Spleen (tissue), 11 donors: ENCODE measurements at regions not wholly inside any gene's neighbourhood (a gene's known extent, or its start where the extent isn't known, plus 50 kb on each side); places are given as distances from the start of the nearest gene placed in this dataset.
A peak's percentile ranks its signal among the peaks of the same experiment; 100 is the strongest.

Experiments used
- DNase-seq: peaks from one replicate; pipeline ENCODE4 v3.0.0-alpha.2; 2020
- H3K27ac ChIP-seq, 8 donors: fragments of 200-600 bp; sonication (generic) in 7 of 8; 1 replicate in 4 of 8; 2 replicates in 4 of 8; pipeline versions ENCODE4 v1.5.0 to v1.8.0; 2016 to 2021; ENCODE audit warnings: inconsistent platforms in 4 of 8, mild to moderate bottlenecking in 4 of 8, moderate library complexity in 1 of 8
- H3K27me3 ChIP-seq, 7 donors: fragments of 200-600 bp; sonication (generic) in 6 of 7; replicated peaks in 1 of 7; 1 replicate in 4 of 7; 2 replicates in 3 of 7; pipeline versions ENCODE4 v1.5.0 to v1.8.0; 2016 to 2021; ENCODE audit warnings: inconsistent platforms in 3 of 7, mild to moderate bottlenecking in 1 of 7
- H3K36me3 ChIP-seq, 6 donors: fragments of 200-600 bp; sonication (generic) in 5 of 6; 1 replicate in 4 of 6; 2 replicates in 2 of 6; pipeline versions ENCODE4 v1.5.0 to v1.8.0; 2016 to 2021; ENCODE audit warnings: inconsistent platforms in 2 of 6
- H3K4me1 ChIP-seq, 6 donors: fragments of 200-600 bp; sonication (generic) in 5 of 6; 1 replicate in 3 of 6; 2 replicates in 3 of 6; pipeline versions ENCODE4 v1.5.0 to v1.8.0; 2016 to 2021; ENCODE audit warnings: inconsistent platforms in 3 of 6
- H3K4me3 ChIP-seq, 8 donors: fragments of 200-600 bp; sonication (generic) in 7 of 8; 1 replicate in 4 of 8; 2 replicates in 4 of 8; pipeline versions ENCODE4 v1.5.0 to v1.8.0; 2016 to 2021; ENCODE audit warnings: inconsistent platforms in 4 of 8, mild to moderate bottlenecking in 4 of 8, moderate library complexity in 2 of 8
- H3K9me3 ChIP-seq, 8 donors: fragments of 200-600 bp; sonication (generic) in 7 of 8; 1 replicate in 4 of 8; 2 replicates in 4 of 8; pipeline versions ENCODE4 v1.5.0 to v1.8.0; 2016 to 2021; ENCODE audit warnings: inconsistent platforms in 4 of 8
- POLR2A ChIP-seq, 3 donors: fragments of 450-650 bp; IDR thresholded peaks; one replicate each; pipeline ENCODE4 v1.5.1; 2017; ENCODE audit warnings: antibody characterized with exemption in 3 of 3, mild to moderate bottlenecking in 1 of 3
- POLR2AphosphoS5 ChIP-seq, 3 donors: sonication (generic); formaldehyde crosslinking; IDR thresholded peaks; one replicate each; pipeline ENCODE4 v1.5.1; 2017; ENCODE audit warnings: antibody characterized with exemption in 3 of 3
- WGBS, 5 donors: extraction: QIAGEN DNeasy Blood & Tissue Kit in 3 of 5; methylation state at CpG; one replicate each; pipeline versions ENCODE4 v1.1.5 to v1.1.7; 2013 to 2018; 5-methylcytosine and 5-hydroxymethylcytosine counted together
- intact Hi-C: fragments of 100-400 bp; cut with DNase I; formaldehyde crosslinking; loops from one replicate; pipeline ENCODE4 v1.15.0; 2023; ENCODE audit warnings: low total_unique reads
- TF ChIP-seq, protein P1 (sequence below), 11 experiments: fragments of 200-600 bp in 7 of 11; fragments of 450-650 bp in 4 of 11; sonication (generic) in 4 of 11; IDR thresholded peaks in 8 of 11; conservative IDR thresholded peaks in 3 of 11; 1 replicate in 7 of 11; 2 replicates in 4 of 11; pipeline versions ENCODE4 v1.4.0 to v1.8.0; 2016 to 2021; ENCODE audit warnings: antibody characterized with exemption in 11 of 11, inconsistent platforms in 4 of 11, mild to moderate bottlenecking in 1 of 11
- donor health status: healthy with polysubstance abuse.
- donor health status: DM: no; HTN: no; CAD: no; lungs with moderate emphysema.
- donor health status: DM: no; HTN: no; CAD: no.
- donor health status: Bipolar disorder and iron deficiency.
- donor health status: healthy.
- donor health status: DM: no; HTN: no; CAD: no.
- donor health status: DM: yes; HTN: yes; CAD: no.

DNA sequence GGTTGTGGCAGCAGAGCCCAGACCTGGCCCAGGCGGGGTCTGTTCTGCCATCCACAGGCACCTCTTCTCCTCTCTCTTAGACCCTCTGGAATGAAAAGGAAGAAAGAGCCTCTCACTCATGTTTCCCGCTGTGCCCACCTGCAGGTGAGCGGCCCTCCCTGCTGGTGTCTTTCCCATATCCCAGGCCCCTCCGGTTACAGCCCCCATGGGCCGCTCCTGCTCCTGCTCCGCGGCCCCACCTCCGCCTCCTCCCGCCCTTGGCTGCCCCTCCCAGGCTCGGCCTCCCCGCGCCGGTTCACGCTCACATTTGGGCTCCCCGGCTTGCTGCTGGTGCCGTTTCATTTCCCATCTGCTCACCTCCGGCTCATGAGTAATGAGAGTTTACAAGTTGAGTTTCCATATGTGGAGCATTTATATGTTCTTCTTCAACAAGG is 98.7 kb upstream of the SDK2 start:
- intact Hi-C loops: no loop called here

DNA sequence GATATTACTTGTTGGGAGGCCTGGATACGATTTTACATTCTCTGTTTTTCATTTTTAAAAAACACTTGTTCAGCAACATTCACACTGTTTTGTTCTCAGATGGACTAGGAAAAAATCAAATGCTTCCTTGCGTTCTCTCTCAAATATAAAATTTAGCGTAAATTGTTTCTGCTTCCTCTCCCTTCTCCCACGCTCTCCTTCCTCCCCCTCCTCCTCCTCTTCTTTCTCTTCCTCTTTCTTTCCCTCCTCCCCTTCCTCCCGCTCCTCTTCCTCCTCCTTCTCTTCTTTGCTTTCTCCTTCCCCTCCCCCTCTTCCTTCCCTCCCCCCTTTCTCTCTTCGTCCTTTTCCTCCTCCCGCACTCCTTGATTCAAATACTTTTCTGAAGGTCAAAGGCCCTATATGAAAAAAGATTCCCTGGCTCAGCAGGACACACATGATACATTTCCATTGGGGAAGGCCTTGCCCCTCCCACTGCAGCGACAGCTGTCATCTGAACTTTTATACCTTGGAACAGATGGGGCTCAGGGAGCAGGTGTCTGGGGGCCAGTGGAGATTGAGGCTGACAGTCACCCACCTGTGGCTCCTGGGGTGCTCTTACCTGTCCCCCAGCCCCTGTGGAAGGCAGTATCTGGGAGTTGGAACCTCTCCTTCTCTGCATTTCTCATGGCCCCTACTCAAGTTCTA is 99.4 kb upstream of the SDK2 start:
- TF ChIP-seq POLR2AphosphoS5 (IDR thresholded peaks at IDR 0.05): no peak
- TF ChIP-seq, protein P1, sequence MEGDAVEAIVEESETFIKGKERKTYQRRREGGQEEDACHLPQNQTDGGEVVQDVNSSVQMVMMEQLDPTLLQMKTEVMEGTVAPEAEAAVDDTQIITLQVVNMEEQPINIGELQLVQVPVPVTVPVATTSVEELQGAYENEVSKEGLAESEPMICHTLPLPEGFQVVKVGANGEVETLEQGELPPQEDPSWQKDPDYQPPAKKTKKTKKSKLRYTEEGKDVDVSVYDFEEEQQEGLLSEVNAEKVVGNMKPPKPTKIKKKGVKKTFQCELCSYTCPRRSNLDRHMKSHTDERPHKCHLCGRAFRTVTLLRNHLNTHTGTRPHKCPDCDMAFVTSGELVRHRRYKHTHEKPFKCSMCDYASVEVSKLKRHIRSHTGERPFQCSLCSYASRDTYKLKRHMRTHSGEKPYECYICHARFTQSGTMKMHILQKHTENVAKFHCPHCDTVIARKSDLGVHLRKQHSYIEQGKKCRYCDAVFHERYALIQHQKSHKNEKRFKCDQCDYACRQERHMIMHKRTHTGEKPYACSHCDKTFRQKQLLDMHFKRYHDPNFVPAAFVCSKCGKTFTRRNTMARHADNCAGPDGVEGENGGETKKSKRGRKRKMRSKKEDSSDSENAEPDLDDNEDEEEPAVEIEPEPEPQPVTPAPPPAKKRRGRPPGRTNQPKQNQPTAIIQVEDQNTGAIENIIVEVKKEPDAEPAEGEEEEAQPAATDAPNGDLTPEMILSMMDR (IDR thresholded peaks at IDR 0.05 in 8 of 11, conservative IDR thresholded peaks at IDR 0.05 in 3 of 11): no peak
- TF ChIP-seq POLR2A (IDR thresholded peaks at IDR 0.05): no peak
- WGBS, 5 donors: 44 to 69% (median 55%) methylated on average over 8 of the region's 8 CpGs

More for the DNA sequence above, 98.7 kb upstream of the SDK2 start:
- H3K27ac ChIP-seq: peak overlapping the region in 1 of 8 donors; percentile 33
- DNase-seq: no peak
- no peak overlapping the region for H3K4me3 ChIP-seq
- H3K9me3 ChIP-seq: peaks cover 0 to 4% (median 0%) of the 10 kb centered on the region in 8 donors
- TF ChIP-seq, protein P1 (IDR thresholded peaks at IDR 0.05 in 8 of 11, conservative IDR thresholded peaks at IDR 0.05 in 3 of 11): no peak
- TF ChIP-seq POLR2AphosphoS5 (IDR thresholded peaks at IDR 0.05) (no peak), POLR2A (IDR thresholded peaks at IDR 0.05) (no peak)
- H3K36me3 ChIP-seq: no peaks in the 10 kb centered on the region
- peaks cover 0 to 30% (median 18%) of the 10 kb centered on the region in 6 donors for H3K4me1 ChIP-seq
- 48 to 74% (median 68%) methylated on average over 16 to 17 of the region's 17 CpGs for WGBS, 5 donors
- H3K27me3 ChIP-seq: peaks cover 0 to 70% (median 4%) of the 10 kb centered on the region in 7 donors

DNA sequence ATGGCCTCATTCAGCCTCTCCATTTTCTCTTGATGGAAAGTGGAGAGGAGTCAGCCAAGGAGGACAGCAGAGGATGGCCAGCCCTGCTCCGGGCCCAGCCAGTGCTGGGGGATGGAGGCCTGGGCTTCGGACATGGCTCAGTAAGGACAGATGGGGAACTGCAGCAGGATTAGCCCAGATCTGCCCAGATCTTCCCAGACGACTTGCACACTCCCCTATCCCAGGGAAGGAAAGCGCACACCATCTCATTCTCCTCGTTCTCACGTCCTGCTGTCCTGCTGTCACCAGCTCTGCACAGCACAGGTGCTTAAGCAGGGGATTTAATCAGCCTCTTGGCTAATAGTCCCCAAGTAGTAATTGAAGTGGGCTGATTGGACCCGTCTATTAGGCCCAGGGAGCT is 100.2 kb upstream of the SDK2 start:
- H3K27ac ChIP-seq: no peak overlapping the region
- DNase-seq: no peak
- peaks cover 0 to 4% (median 0%) of the 10 kb centered on the region in 8 donors for H3K9me3 ChIP-seq
- 68 to 92% (median 77%) methylated on average over 7 of the region's 7 CpGs for WGBS, 5 donors
- intact Hi-C loops: no loop called here
- H3K4me1 ChIP-seq: peaks cover 0 to 30% (median 16%) of the 10 kb centered on the region in 6 donors
- TF ChIP-seq POLR2AphosphoS5 (IDR thresholded peaks at IDR 0.05) (no peak), POLR2A (IDR thresholded peaks at IDR 0.05) (no peak)
- TF ChIP-seq, protein P1 (IDR thresholded peaks at IDR 0.05 in 8 of 11, conservative IDR thresholded peaks at IDR 0.05 in 3 of 11): no peak
- no peak overlapping the region for H3K4me3 ChIP-seq
- peaks cover 0 to 58% (median 4%) of the 10 kb centered on the region in 7 donors for H3K27me3 ChIP-seq
- H3K36me3 ChIP-seq: no peaks in the 10 kb centered on the region

More for the DNA sequence above, 99.4 kb upstream of the SDK2 start:
- peaks cover 0 to 65% (median 4%) of the 10 kb centered on the region in 7 donors for H3K27me3 ChIP-seq
- peak overlapping the region in 1 of 8 donors; percentile 33 for H3K27ac ChIP-seq
- no peaks in the 10 kb centered on the region for H3K36me3 ChIP-seq
- intact Hi-C loops: no loop called here
- H3K9me3 ChIP-seq: peaks cover 0 to 4% (median 0%) of the 10 kb centered on the region in 8 donors
- DNase-seq: no peak
- H3K4me3 ChIP-seq: no peak overlapping the region
- peaks cover 0 to 30% (median 18%) of the 10 kb centered on the region in 6 donors for H3K4me1 ChIP-seq

- peaks cover 0 to 4% (median 0%) of the 10 kb centered on the region in 8 donors for H3K9me3 ChIP-seq
- peaks cover 0 to 11% (median 4%) of the 10 kb centered on the region in 6 donors for H3K4me1 ChIP-seq
- intact Hi-C loops: no loop called here
- TF ChIP-seq, protein P1 (IDR thresholded peaks at IDR 0.05 in 8 of 11, conservative IDR thresholded peaks at IDR 0.05 in 3 of 11): no peak
- TF ChIP-seq POLR2AphosphoS5 (IDR thresholded peaks at IDR 0.05) (no peak), POLR2A (IDR thresholded peaks at IDR 0.05) (no peak)
- no peaks in the 10 kb centered on the region for H3K36me3 ChIP-seq
- WGBS, 5 donors: 68 to 78% (median 71%) methylated on average over 12 of the region's 12 CpGs
- no peak overlapping the region for H3K4me3 ChIP-seq
- H3K27me3 ChIP-seq: peaks cover 0 to 48% (median 4%) of the 10 kb centered on the region in 7 donors
- DNase-seq: no peak
- no peak overlapping the region for H3K27ac ChIP-seq
Observed at GRCh38 chr17:73746314-73747073, 102.2 kb upstream of the SDK2 start.
